HT-29 (cell line): ENCODE measurements at regions not wholly inside any gene's neighbourhood (a gene's known extent, or its start where the extent isn't known, plus 50 kb on each side); places are given as distances from the start of the nearest gene placed in this dataset.

Experiments used
- DNase-seq: peaks from one replicate; pipeline ENCODE4 v3.0.0-alpha.2; 2015; ENCODE audit warnings: low spot score

GRCh38 chr1:117678246-117678977 is 72.6 kb downstream of the TENT5C start:
- DNase-seq, result no peak

- DNase-seq, result no peak
Measured at GRCh38 chr1:117679299-117679698, 73.5 kb downstream of the TENT5C start.

GRCh38 chr1:117679868-117680267 is 74.0 kb downstream of the TENT5C start:
- DNase-seq, result no peak

GRCh38 chr1:117680316-117681002 is 74.6 kb downstream of the TENT5C start:
- DNase-seq, result no peak

GRCh38 chr1:117681093-117681900 is 75.4 kb downstream of the TENT5C start:
- DNase-seq, result no peak

- DNase-seq, result no peak
Measured at GRCh38 chr1:117681901-117682250, 76.0 kb downstream of the TENT5C start.

- DNase-seq, result no peak
Measured at GRCh38 chr1:117682372-117682771, 76.5 kb downstream of the TENT5C start.

GRCh38 chr1:117683571-117684285 is 77.9 kb downstream of the TENT5C start:
- DNase-seq, result no peak

GRCh38 chr1:117685936-117686806 is 80.3 kb downstream of the TENT5C start:
- no peak for DNase-seq

GRCh38 chr1:117686907-117687306 is 81.1 kb downstream of the TENT5C start:
- DNase-seq, result no peak

- no peak for DNase-seq
Measured at GRCh38 chr1:117689997-117690625, 84.3 kb downstream of the TENT5C start.

GRCh38 chr1:117691942-117692341 is 86.1 kb downstream of the TENT5C start:
- no peak for DNase-seq

- no peak for DNase-seq
Measured at GRCh38 chr1:117694543-117694942, 88.7 kb downstream of the TENT5C start.

- DNase-seq, result no peak
Measured at GRCh38 chr1:117695796-117696490, 90.1 kb downstream of the TENT5C start.

- DNase-seq, result no peak
Measured at GRCh38 chr1:117696561-117696960, 90.7 kb downstream of the TENT5C start.

GRCh38 chr1:117697220-117697781 is 91.5 kb downstream of the TENT5C start:
- DNase-seq, result no peak

- no peak for DNase-seq
Measured at GRCh38 chr1:117698398-117699160, 92.7 kb downstream of the TENT5C start.

GRCh38 chr1:117699953-117700352 is 94.1 kb downstream of the TENT5C start:
- DNase-seq, result no peak

GRCh38 chr1:117702654-117703053 is 96.8 kb downstream of the TENT5C start:
- DNase-seq, result no peak
